Sigmoid colon (tissue), 6 donors: ENCODE measurements at regions not wholly inside any gene's neighbourhood (a gene's known extent, or its start where the extent isn't known, plus 50 kb on each side); places are given as distances from the start of the nearest gene placed in this dataset.

ENCODE experiments used
- DNase-seq: peaks from one replicate; pipeline ENCODE4 v3.0.0-alpha.2; 2019
- H3K27ac ChIP-seq, 4 donors: fragments of 200-600 bp; sonication (generic); one replicate each; pipeline ENCODE4 v1.5.1; 2016 to 2019; ENCODE audit warnings: mild to moderate bottlenecking in 1 of 4
- H3K27me3 ChIP-seq, 3 donors: fragments of 200-600 bp; sonication (generic); one replicate each; pipeline ENCODE4 v1.5.1; 2019; ENCODE audit warnings: mild to moderate bottlenecking in 1 of 3
- H3K36me3 ChIP-seq, 4 donors: fragments of 200-600 bp; sonication (generic); one replicate each; pipeline ENCODE4 v1.5.1; 2016 to 2019
- H3K4me1 ChIP-seq, 4 donors: fragments of 200-600 bp; sonication (generic); one replicate each; pipeline ENCODE4 v1.5.1; 2017 to 2019
- H3K4me3 ChIP-seq, 4 donors: fragments of 200-600 bp; sonication (generic); one replicate each; pipeline ENCODE4 v1.5.1; 2017 to 2019; ENCODE audit warnings: mild to moderate bottlenecking in 2 of 4, moderate library complexity in 1 of 4
- H3K9me3 ChIP-seq, 4 donors: fragments of 200-600 bp in 3 of 4; sonication (generic) in 3 of 4; one replicate each; pipeline versions ENCODE4 v1.5.1 to v1.6.1; 2013 to 2019
- EP300 ChIP-seq, 4 donors: sonication (generic); formaldehyde crosslinking; IDR thresholded peaks; one replicate each; pipeline ENCODE4 v1.6.1; 2017; ENCODE audit warnings: antibody characterized with exemption in 4 of 4
- POLR2A ChIP-seq, 2 donors: fragments of 450-650 bp; IDR thresholded peaks; one replicate each; pipeline ENCODE4 v1.6.1; 2016; ENCODE audit warnings: antibody characterized with exemption in 2 of 2, mild to moderate bottlenecking in 2 of 2, moderate library complexity in 2 of 2
- POLR2AphosphoS5 ChIP-seq, 4 donors: sonication (generic); formaldehyde crosslinking; IDR thresholded peaks; one replicate each; pipeline ENCODE4 v1.6.1; 2017; ENCODE audit warnings: antibody characterized with exemption in 4 of 4
- WGBS, 2 donors: extraction: QIAGEN DNeasy Blood & Tissue Kit; methylation state at CpG; one replicate each; pipeline ENCODE4 v1.1.7; 2013; 5-methylcytosine and 5-hydroxymethylcytosine counted together
- intact Hi-C: fragments of 100-400 bp; cut with DNase I; formaldehyde crosslinking; loops from one replicate; pipeline ENCODE4 v1.15.1; 2023
- TF ChIP-seq, protein P1 (sequence below), 4 experiments: fragments of 450-650 bp in 3 of 4; fragments of 200-600 bp in 1 of 4; IDR thresholded peaks; one replicate each; pipeline ENCODE4 v1.5.1; 2016 to 2019; ENCODE audit warnings: antibody characterized with exemption in 4 of 4, mild to moderate bottlenecking in 3 of 4, moderate library complexity in 2 of 4
- donor health status: healthy with polysubstance abuse.
- donor health status: healthy.

- no peaks in the 10 kb centered on the region for H3K4me1 ChIP-seq
- intact Hi-C loops: no loop called here
- TF ChIP-seq POLR2A (IDR thresholded peaks at IDR 0.05) (no peak), POLR2AphosphoS5 (IDR thresholded peaks at IDR 0.05) (no peak)
- TF ChIP-seq, protein P1, sequence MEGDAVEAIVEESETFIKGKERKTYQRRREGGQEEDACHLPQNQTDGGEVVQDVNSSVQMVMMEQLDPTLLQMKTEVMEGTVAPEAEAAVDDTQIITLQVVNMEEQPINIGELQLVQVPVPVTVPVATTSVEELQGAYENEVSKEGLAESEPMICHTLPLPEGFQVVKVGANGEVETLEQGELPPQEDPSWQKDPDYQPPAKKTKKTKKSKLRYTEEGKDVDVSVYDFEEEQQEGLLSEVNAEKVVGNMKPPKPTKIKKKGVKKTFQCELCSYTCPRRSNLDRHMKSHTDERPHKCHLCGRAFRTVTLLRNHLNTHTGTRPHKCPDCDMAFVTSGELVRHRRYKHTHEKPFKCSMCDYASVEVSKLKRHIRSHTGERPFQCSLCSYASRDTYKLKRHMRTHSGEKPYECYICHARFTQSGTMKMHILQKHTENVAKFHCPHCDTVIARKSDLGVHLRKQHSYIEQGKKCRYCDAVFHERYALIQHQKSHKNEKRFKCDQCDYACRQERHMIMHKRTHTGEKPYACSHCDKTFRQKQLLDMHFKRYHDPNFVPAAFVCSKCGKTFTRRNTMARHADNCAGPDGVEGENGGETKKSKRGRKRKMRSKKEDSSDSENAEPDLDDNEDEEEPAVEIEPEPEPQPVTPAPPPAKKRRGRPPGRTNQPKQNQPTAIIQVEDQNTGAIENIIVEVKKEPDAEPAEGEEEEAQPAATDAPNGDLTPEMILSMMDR (IDR thresholded peaks at IDR 0.05): no peak
- no peaks in the 10 kb centered on the region for H3K27me3 ChIP-seq
- no peak overlapping the region for H3K27ac ChIP-seq
- DNase-seq: no peak
- 95% methylated on average over 2 of the region's 2 CpGs for WGBS, 2 donors
- H3K36me3 ChIP-seq: no peaks in the 10 kb centered on the region
- no peaks in the 10 kb centered on the region for H3K9me3 ChIP-seq
- no peak overlapping the region for H3K4me3 ChIP-seq
Measured at GRCh38 chr2:56026828-56027227, 103.2 kb upstream of the EFEMP1 start.

DNA sequence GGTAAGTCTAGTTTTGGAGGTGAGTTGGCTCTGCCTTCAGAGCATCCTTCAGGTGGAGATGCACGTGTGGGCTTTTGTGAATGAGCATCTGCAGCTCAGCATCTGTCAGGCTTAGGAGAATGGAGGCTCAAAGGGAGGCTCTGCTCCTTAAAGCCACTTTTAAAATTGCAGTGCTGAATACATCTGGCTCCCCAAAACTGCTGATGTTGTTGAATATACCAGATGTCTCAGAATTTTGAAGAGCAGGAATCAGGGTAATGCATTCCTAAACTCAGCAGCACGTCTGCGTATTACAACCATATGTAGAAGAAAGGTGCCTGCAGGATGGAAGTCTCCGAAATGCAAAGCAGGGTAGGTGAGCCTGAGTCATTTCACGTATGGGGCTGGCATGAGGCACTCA lies 106.5 kb upstream of the EFEMP1 start:
- Histone ChIP-seq H3K27ac (no peak overlapping the region), H3K9me3 (no peaks in the 10 kb centered on the region), H3K4me3 (no peak overlapping the region), H3K36me3 (no peaks in the 10 kb centered on the region), H3K4me1 (no peaks in the 10 kb centered on the region), H3K27me3 (no peaks in the 10 kb centered on the region)
- no peak for DNase-seq
- 80 to 82% methylated on average over 5 of the region's 5 CpGs for WGBS, 2 donors
- intact Hi-C loops: no loop called here
- TF ChIP-seq POLR2A (IDR thresholded peaks at IDR 0.05): no peak
- TF ChIP-seq POLR2AphosphoS5 (IDR thresholded peaks at IDR 0.05): no peak
- TF ChIP-seq, protein P1 (IDR thresholded peaks at IDR 0.05): no peak
- no peak for TF ChIP-seq EP300 (IDR thresholded peaks at IDR 0.05)

- Histone ChIP-seq H3K27ac (no peak overlapping the region), H3K27me3 (no peaks in the 10 kb centered on the region), H3K36me3 (no peaks in the 10 kb centered on the region), H3K9me3 (no peaks in the 10 kb centered on the region), H3K4me3 (no peak overlapping the region), H3K4me1 (no peaks in the 10 kb centered on the region)
- no peak for DNase-seq
- intact Hi-C loops: no loop called here
- 82 to 85% methylated on average over 5 of the region's 5 CpGs for WGBS, 2 donors
- TF ChIP-seq POLR2A (IDR thresholded peaks at IDR 0.05) (no peak), POLR2AphosphoS5 (IDR thresholded peaks at IDR 0.05) (no peak), EP300 (IDR thresholded peaks at IDR 0.05) (no peak)
- TF ChIP-seq, protein P1 (IDR thresholded peaks at IDR 0.05): no peak
Measured at GRCh38 chr2:56030901-56031300, 107.3 kb upstream of the EFEMP1 start.

GRCh38 chr2:56034258-56034657 lies 110.7 kb upstream of the EFEMP1 start:
- TF ChIP-seq, protein P1 (IDR thresholded peaks at IDR 0.05): no peak
- TF ChIP-seq POLR2AphosphoS5 (IDR thresholded peaks at IDR 0.05): no peak
- no peak for TF ChIP-seq EP300 (IDR thresholded peaks at IDR 0.05)
- no peak for TF ChIP-seq POLR2A (IDR thresholded peaks at IDR 0.05)
- 49 to 67% methylated on average over 3 of the region's 3 CpGs for WGBS, 2 donors
- no peak overlapping the region for H3K4me3 ChIP-seq
- H3K9me3 ChIP-seq: no peaks in the 10 kb centered on the region
- no peaks in the 10 kb centered on the region for H3K4me1 ChIP-seq
- intact Hi-C loops: no loop called here
- H3K36me3 ChIP-seq: no peaks in the 10 kb centered on the region
- H3K27ac ChIP-seq: no peak overlapping the region
- no peak for DNase-seq
- no peaks in the 10 kb centered on the region for H3K27me3 ChIP-seq

GRCh38 chr2:56040189-56040588 lies 116.6 kb upstream of the EFEMP1 start:
- no peaks in the 10 kb centered on the region for H3K9me3 ChIP-seq
- no peaks in the 10 kb centered on the region for H3K36me3 ChIP-seq
- no peak overlapping the region for H3K27ac ChIP-seq
- 28 to 60% methylated on average over 3 of the region's 3 CpGs for WGBS, 2 donors
- H3K27me3 ChIP-seq: no peaks in the 10 kb centered on the region
- no peak overlapping the region for H3K4me3 ChIP-seq
- H3K4me1 ChIP-seq: no peaks in the 10 kb centered on the region
- TF ChIP-seq, protein P1 (IDR thresholded peaks at IDR 0.05): no peak
- TF ChIP-seq POLR2AphosphoS5 (IDR thresholded peaks at IDR 0.05): no peak
- no peak for TF ChIP-seq POLR2A (IDR thresholded peaks at IDR 0.05)
- TF ChIP-seq EP300 (IDR thresholded peaks at IDR 0.05): no peak
- intact Hi-C loops: no loop called here
- DNase-seq: no peak
